ENCODE measurements at regions not wholly inside any gene's neighbourhood (a gene's known extent, or its start where the extent isn't known, plus 50 kb on each side); places are given as distances from the start of the nearest gene placed in this dataset.

- no peak overlapping the region for H4K8ac ChIP-seq (ENCODE audit: extremely low read depth, insufficient read depth, low read length)
- no peaks in the 10 kb centered on the region for H3K27me3 ChIP-seq (replicated peaks in 1 of 4; ENCODE audit: control insufficient read depth in 3 of 4, extremely low read depth in 1 of 4, insufficient read depth in 3 of 4, low read length in 3 of 4)
- H2BK5ac ChIP-seq (ENCODE audit: low read depth, low read length) = no peak overlapping the region
- ChIA-PET POLR2A (ENCODE audit: partially characterized antibody) (no interaction called here), CTCF (ENCODE audit: partially characterized antibody) (interaction anchor here (0.8 to 1.2 kb wide), 3 partner anchors 19 to 29 kb away, joined by 3 read pairs; no protein-coding TSS in a partner anchor)
- H3K4me1 ChIP-seq (replicated peaks in 1 of 4; ENCODE audit: control insufficient read depth in 3 of 4, insufficient read depth in 4 of 4, low read length in 3 of 4) = no peaks in the 10 kb centered on the region
- no peak overlapping the region for H3K9ac ChIP-seq (replicated peaks in 1 of 4; ENCODE audit: extremely low read depth in 1 of 4, low read depth in 3 of 4, low read length in 3 of 4)
- no peak overlapping the region for H3K27ac ChIP-seq (ENCODE audit: low read depth, low read length)
- H4K20me1 ChIP-seq (replicated peaks in 1 of 2; ENCODE audit: control insufficient read depth in 1 of 2, insufficient read depth in 2 of 2, low read length in 2 of 2) = no peaks in the 10 kb centered on the region
- H3K4me2 ChIP-seq (ENCODE audit: insufficient read depth in 1 of 2, low read depth in 2 of 2, low read length in 2 of 2) = no peak overlapping the region
- H2BK20ac ChIP-seq (ENCODE audit: low read length) = no peak overlapping the region
- no peak overlapping the region for H3K23ac ChIP-seq (ENCODE audit: insufficient read length)
- H3K56ac ChIP-seq (replicated peaks; ENCODE audit: insufficient read length, low read depth, low read length) = no peak overlapping the region
- H3K9me3 ChIP-seq (ENCODE audit: insufficient read depth in 2 of 2, low read depth in 1 of 2, low read length in 1 of 2) = peaks cover 0 to 5% of the 10 kb centered on the region in 2 experiments; a peak in 1 of 4 replicates
- no peaks in the 10 kb centered on the region; a peak in 1 of 8 replicates for H3K36me3 ChIP-seq (ENCODE audit: control insufficient read depth in 2 of 4, insufficient read depth in 4 of 4, low read length in 3 of 4)
- H3K18ac ChIP-seq (ENCODE audit: extremely low read depth, low read length) = no peak overlapping the region
- H2BK15ac ChIP-seq (ENCODE audit: low read length) = no peak overlapping the region
- no peak overlapping the region for H2BK120ac ChIP-seq (replicated peaks; ENCODE audit: low read depth, low read length)
- no peak for DNase-seq (ENCODE audit: low read depth in 1 of 2, low spot score in 2 of 2)
- no peak overlapping the region for H2AK5ac ChIP-seq (ENCODE audit: low read depth, low read length)
- H4K91ac ChIP-seq (replicated peaks; ENCODE audit: insufficient read length, low read length) = no peak overlapping the region
- no peaks in the 10 kb centered on the region for H3K23me2 ChIP-seq (ENCODE audit: low read depth, low read length)
- no peak overlapping the region for H2AFZ ChIP-seq (ENCODE audit: low read length)
- 85% methylated on average over 5 of the region's 5 CpGs; no CpG with 5 or more reads in 1 of the 2 experiments for WGBS, 2 experiments (ENCODE audit: extremely low coverage in 1 of 2, insufficient coverage in 1 of 2, insufficient read length in 1 of 2, insufficient replicate concordance in 2 of 2, low coverage in 1 of 2, low lambda C conversion rate in 2 of 2, missing lambda C conversion rate in 1 of 2)
- no peak overlapping the region for H4K5ac ChIP-seq (ENCODE audit: insufficient read length, low read depth, low read length)
- H3K14ac ChIP-seq (ENCODE audit: insufficient read length) = no peak overlapping the region
- no peaks in the 10 kb centered on the region for H3K79me1 ChIP-seq (ENCODE audit: low read depth, low read length)
- H3K79me2 ChIP-seq (ENCODE audit: control insufficient read depth in 1 of 2, insufficient read depth in 2 of 2, low read length in 2 of 2) = no peaks in the 10 kb centered on the region
- no peak overlapping the region for H3K4me3 ChIP-seq (ENCODE audit: extremely low read depth in 1 of 4, insufficient read depth in 2 of 4, low read depth in 3 of 4, low read length in 4 of 4)
- FAIRE-seq = no peak
- no peak overlapping the region for H3K4ac ChIP-seq (replicated peaks; ENCODE audit: insufficient read length, low read depth, low read length)
- H2BK12ac ChIP-seq (ENCODE audit: low read depth, low read length) = no peak overlapping the region
- no peak for TF ChIP-seq ASH2L (IDR thresholded peaks at IDR 0.05; ENCODE audit: low read length)
- no peak for TF ChIP-seq JUN (IDR thresholded peaks at IDR 0.05; ENCODE audit: low read depth, low read length)
- TF ChIP-seq FOSL1 (IDR thresholded peaks at IDR 0.05; ENCODE audit: insufficient read depth, low read depth, low read length) = no peak
- no peak for TF ChIP-seq SAP30 (IDR thresholded peaks at IDR 0.05; ENCODE audit: insufficient read depth, insufficient replicate concordance, low read length)
- no peak for TF ChIP-seq PHF8 (conservative IDR thresholded peaks at IDR 0.05; ENCODE audit: low read depth, low read length)
- no peak for TF ChIP-seq E2F6 (IDR thresholded peaks at IDR 0.05)
- no peak for TF ChIP-seq SIRT6 (IDR thresholded peaks at IDR 0.05; ENCODE audit: low read length)
- TF ChIP-seq TEAD4 (IDR thresholded peaks at IDR 0.05; ENCODE audit: low read depth, low read length) = no peak
- no peak for TF ChIP-seq GTF2F1 (IDR thresholded peaks at IDR 0.05; ENCODE audit: borderline replicate concordance, low read depth, low read length)
- TF ChIP-seq CTBP2 (IDR thresholded peaks at IDR 0.05; ENCODE audit: borderline replicate concordance, insufficient read depth, insufficient read length, low read length) = no peak
- TF ChIP-seq RAD21 (IDR thresholded peaks at IDR 0.05 in 1 of 2, conservative IDR thresholded peaks at IDR 0.05 in 1 of 2; ENCODE audit: low read depth in 2 of 2, low read length in 2 of 2) = no peak
- TF ChIP-seq RBBP5 (IDR thresholded peaks at IDR 0.05; ENCODE audit: borderline replicate concordance, low read depth, low read length) = no peak
Measured at GRCh38 chr2:71826826-71827523, 320.7 kb downstream of the CYP26B1 start.
